Parathyroid adenoma (tissue), 2 donors: ENCODE measurements at regions not wholly inside any gene's neighbourhood (a gene's known extent, or its start where the extent isn't known, plus 50 kb on each side); places are given as distances from the start of the nearest gene placed in this dataset.

ENCODE experiments used
- H2AFZ ChIP-seq: fragments of 300-600 bp; sonication (generic); one replicate; pipeline ENCODE4 v1.7.0; 2017; ENCODE audit warnings: antibody characterized with exemption, mild to moderate bottlenecking
- H3K27ac ChIP-seq: fragments of 300-600 bp; sonication (generic); one replicate; pipeline ENCODE4 v1.7.0; 2017
- H3K27me3 ChIP-seq: fragments of 300-600 bp; sonication (generic); one replicate; pipeline ENCODE4 v1.7.0; 2017; ENCODE audit warnings: low read length; ENCODE audit not compliant: control insufficient read depth, insufficient read depth
- H3K36me3 ChIP-seq: fragments of 300-600 bp; sonication (generic); one replicate; pipeline ENCODE4 v1.7.0; 2017; ENCODE audit warnings: low read length; ENCODE audit not compliant: control insufficient read depth, insufficient read depth
- H3K4me1 ChIP-seq: fragments of 300-600 bp; sonication (generic); one replicate; pipeline ENCODE4 v1.7.0; 2017; ENCODE audit warnings: control low read depth
- H3K4me2 ChIP-seq: fragments of 300-600 bp; sonication (generic); one replicate; pipeline ENCODE4 v1.7.0; 2017; ENCODE audit warnings: low read length
- H3K4me3 ChIP-seq: fragments of 300-600 bp; sonication (generic); one replicate; pipeline ENCODE4 v1.7.0; 2017; ENCODE audit warnings: low read depth, low read length
- H3K79me2 ChIP-seq: fragments of 300-600 bp; sonication (generic); one replicate; pipeline ENCODE4 v1.7.0; 2017; ENCODE audit warnings: control low read depth
- H3K9ac ChIP-seq: fragments of 300-600 bp; sonication (generic); one replicate; pipeline ENCODE4 v1.7.0; 2017; ENCODE audit warnings: mild to moderate bottlenecking
- H3K9me3 ChIP-seq: fragments of 300-600 bp; sonication (generic); one replicate; pipeline ENCODE4 v1.7.0; 2017; ENCODE audit warnings: low read length; ENCODE audit not compliant: control insufficient read depth
- CTCF ChIP-seq: fragments of 300-600 bp; sonication (generic); IDR thresholded peaks from one replicate; pipeline ENCODE4 v1.7.0; 2017; ENCODE audit warnings: antibody characterized with exemption, mild to moderate bottlenecking
- donor health status: primary hyperparathyroidism.

GRCh38 chr3:150177673-150178381, 207.1 kb upstream of the PFN2 start:
- Histone ChIP-seq H3K4me3 (no peak overlapping the region), H3K4me2 (no peak overlapping the region), H2AFZ (no peak overlapping the region), H3K79me2 (no peaks in the 10 kb centered on the region), H3K36me3 (no peaks in the 10 kb centered on the region), H3K27me3 (no peaks in the 10 kb centered on the region), H3K27ac (no peak overlapping the region), H3K9ac (no peak overlapping the region), H3K4me1 (peaks cover 4% of the 10 kb centered on the region), H3K9me3 (no peaks in the 10 kb centered on the region)
- no peak for TF ChIP-seq CTCF

GRCh38 chr3:150174179-150174578, 203.5 kb upstream of the PFN2 start:
- H3K27me3 ChIP-seq: no peaks in the 10 kb centered on the region
- H2AFZ ChIP-seq: no peak overlapping the region
- no peaks in the 10 kb centered on the region for H3K9me3 ChIP-seq
- no peak overlapping the region for H3K4me2 ChIP-seq
- H3K27ac ChIP-seq: no peak overlapping the region
- no peaks in the 10 kb centered on the region for H3K79me2 ChIP-seq
- no peaks in the 10 kb centered on the region for H3K36me3 ChIP-seq
- H3K4me1 ChIP-seq: peaks cover 4% of the 10 kb centered on the region
- TF ChIP-seq CTCF: no peak
- H3K4me3 ChIP-seq: no peak overlapping the region
- H3K9ac ChIP-seq: no peak overlapping the region

- H3K36me3 ChIP-seq: no peaks in the 10 kb centered on the region
- TF ChIP-seq CTCF: no peak
- no peak overlapping the region for H3K9ac ChIP-seq
- H3K79me2 ChIP-seq: no peaks in the 10 kb centered on the region
- H3K27me3 ChIP-seq: no peaks in the 10 kb centered on the region
- no peaks in the 10 kb centered on the region for H3K9me3 ChIP-seq
- H3K4me2 ChIP-seq: no peak overlapping the region
- no peak overlapping the region for H3K4me3 ChIP-seq
- H2AFZ ChIP-seq: no peak overlapping the region
- H3K4me1 ChIP-seq: peaks cover 4% of the 10 kb centered on the region
- H3K27ac ChIP-seq: no peak overlapping the region
These were observed 201.7 kb upstream of the PFN2 start for GRCh38 chr3:150172356-150172755.

GRCh38 chr3:150170852-150171520, 200.3 kb upstream of the PFN2 start:
- Histone ChIP-seq H3K27ac (no peak overlapping the region), H2AFZ (no peak overlapping the region)

More at GRCh38 chr3:150170852-150171520, 200.3 kb upstream of the PFN2 start:
- H3K9me3 ChIP-seq: no peaks in the 10 kb centered on the region
- no peak overlapping the region for H3K4me3 ChIP-seq
- H3K27me3 ChIP-seq: no peaks in the 10 kb centered on the region
- H3K79me2 ChIP-seq: no peaks in the 10 kb centered on the region
- no peak overlapping the region for H3K4me2 ChIP-seq
- no peak for TF ChIP-seq CTCF
- no peaks in the 10 kb centered on the region for H3K36me3 ChIP-seq
- no peak overlapping the region for H3K9ac ChIP-seq
- peaks cover 4% of the 10 kb centered on the region for H3K4me1 ChIP-seq
